Loucy (cell line): ENCODE measurements at regions not wholly inside any gene's neighbourhood (a gene's known extent, or its start where the extent isn't known, plus 50 kb on each side); places are given as distances from the start of the nearest gene placed in this dataset.

Source experiments
- H2AFZ ChIP-seq: fragments of 200-600 bp; sonication (generic); 2 replicates; pipeline ENCODE4 v1.6.0; 2016; ENCODE audit warnings: antibody characterized with exemption, mild to moderate bottlenecking, low read length, moderate library complexity
- H3F3A ChIP-seq: fragments of 200-600 bp; 2 replicates; pipeline ENCODE4 v1.6.0; 2016; ENCODE audit warnings: antibody characterized with exemption, low read depth, mild to moderate bottlenecking
- H3K27me3 ChIP-seq: fragments of 200-600 bp; sonication (generic); 2 replicates; pipeline ENCODE4 v1.6.1; 2014; ENCODE audit warnings: low read length, mild to moderate bottlenecking; ENCODE audit not compliant: insufficient read depth, poor library complexity, severe bottlenecking
- H3K36me3 ChIP-seq: fragments of 200-600 bp; sonication (generic); 2 replicates; pipeline ENCODE4 v1.6.1; 2016; ENCODE audit warnings: low read length; ENCODE audit not compliant: insufficient read depth
- H3K4me1 ChIP-seq: fragments of 200-600 bp; sonication (generic); 2 replicates; pipeline ENCODE4 v1.5.1; 2014; ENCODE audit warnings: low read length, mild to moderate bottlenecking; ENCODE audit not compliant: insufficient read depth, poor library complexity, severe bottlenecking
- H3K4me2 ChIP-seq: fragments of 200-600 bp; sonication (generic); 2 replicates; pipeline ENCODE4 v1.6.0; 2014; ENCODE audit warnings: antibody characterized with exemption, low read length, low read depth, mild to moderate bottlenecking; ENCODE audit not compliant: poor library complexity, severe bottlenecking
- H3K4me3 ChIP-seq: fragments of 200-600 bp; sonication (generic); 2 replicates; pipeline ENCODE4 v1.5.1; 2014; ENCODE audit warnings: low read length, mild to moderate bottlenecking, mixed read lengths; ENCODE audit not compliant: poor library complexity, severe bottlenecking
- H3K79me2 ChIP-seq: fragments of 200-600 bp; sonication (generic); 2 replicates; pipeline ENCODE4 v1.6.1; 2014; ENCODE audit warnings: low read length; ENCODE audit not compliant: insufficient read depth
- H3K9ac ChIP-seq: fragments of 200-600 bp; sonication (generic); 2 replicates; pipeline ENCODE4 v1.6.0; 2014; ENCODE audit warnings: mild to moderate bottlenecking, low read depth, low read length, moderate library complexity; ENCODE audit not compliant: poor library complexity, severe bottlenecking
- H3K9me2 ChIP-seq: fragments of 200-600 bp; sonication (generic); replicated peaks from 2 replicates; pipeline ENCODE4 v1.6.1; 2016; ENCODE audit warnings: low read depth, low read length, mixed read lengths
- H3K9me3 ChIP-seq: fragments of 200-600 bp; sonication (generic); 2 replicates; pipeline ENCODE4 v1.6.1; 2014; ENCODE audit warnings: mild to moderate bottlenecking, antibody characterized with exemption, low read length, low read depth; ENCODE audit not compliant: insufficient read depth
- H4K20me1 ChIP-seq: fragments of 200-600 bp; sonication (generic); 2 replicates; pipeline ENCODE4 v1.6.0; 2014; ENCODE audit warnings: antibody characterized with exemption, low read length, mild to moderate bottlenecking; ENCODE audit not compliant: insufficient read depth, poor library complexity, severe bottlenecking
- EZH2phosphoT487 ChIP-seq: fragments of 200-600 bp; IDR thresholded peaks from 2 replicates; pipeline ENCODE4 v1.6.1; 2018; ENCODE audit warnings: antibody characterized with exemption, mild to moderate bottlenecking, moderate library complexity, borderline replicate concordance
- TF ChIP-seq, protein P1 (sequence below): fragments of 200-600 bp; sonication (generic); conservative IDR thresholded peaks from 2 replicates; pipeline ENCODE4 v1.5.1; 2014; ENCODE audit warnings: mild to moderate bottlenecking, antibody characterized with exemption, low read length

DNA sequence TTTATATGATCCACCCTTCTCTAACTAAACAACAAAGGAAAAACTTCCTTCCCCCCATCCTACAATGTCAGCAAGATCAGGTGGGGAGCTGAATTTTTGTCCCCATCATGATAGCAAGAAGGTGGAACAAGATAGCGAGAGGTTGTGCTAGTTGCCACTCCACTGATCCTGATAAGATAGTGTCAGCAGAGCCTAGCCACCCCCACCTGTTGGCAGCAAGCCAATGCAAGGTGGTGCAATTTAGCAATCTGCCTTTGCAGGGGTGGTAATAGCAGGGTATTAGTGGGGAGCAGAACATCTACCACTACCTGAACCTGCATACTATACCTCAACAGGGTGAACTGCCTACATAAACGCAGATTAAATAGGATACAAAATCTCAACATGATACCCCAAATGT lies 80.2 kb upstream of the MAMLD1 start:
- Histone ChIP-seq H2AFZ (no peak overlapping the region), H3K4me1 (no peaks in the 10 kb centered on the region), H3K9me3 (no peaks in the 10 kb centered on the region), H3K79me2 (no peaks in the 10 kb centered on the region), H3K4me3 (no peak overlapping the region), H3K36me3 (no peaks in the 10 kb centered on the region), H3K27me3 (no peaks in the 10 kb centered on the region), H3F3A (no peaks in the 10 kb centered on the region), H3K9ac (no peak overlapping the region), H4K20me1 (no peaks in the 10 kb centered on the region), H3K9me2 (no peaks in the 10 kb centered on the region), H3K4me2 (no peak overlapping the region)
- TF ChIP-seq, protein P1, sequence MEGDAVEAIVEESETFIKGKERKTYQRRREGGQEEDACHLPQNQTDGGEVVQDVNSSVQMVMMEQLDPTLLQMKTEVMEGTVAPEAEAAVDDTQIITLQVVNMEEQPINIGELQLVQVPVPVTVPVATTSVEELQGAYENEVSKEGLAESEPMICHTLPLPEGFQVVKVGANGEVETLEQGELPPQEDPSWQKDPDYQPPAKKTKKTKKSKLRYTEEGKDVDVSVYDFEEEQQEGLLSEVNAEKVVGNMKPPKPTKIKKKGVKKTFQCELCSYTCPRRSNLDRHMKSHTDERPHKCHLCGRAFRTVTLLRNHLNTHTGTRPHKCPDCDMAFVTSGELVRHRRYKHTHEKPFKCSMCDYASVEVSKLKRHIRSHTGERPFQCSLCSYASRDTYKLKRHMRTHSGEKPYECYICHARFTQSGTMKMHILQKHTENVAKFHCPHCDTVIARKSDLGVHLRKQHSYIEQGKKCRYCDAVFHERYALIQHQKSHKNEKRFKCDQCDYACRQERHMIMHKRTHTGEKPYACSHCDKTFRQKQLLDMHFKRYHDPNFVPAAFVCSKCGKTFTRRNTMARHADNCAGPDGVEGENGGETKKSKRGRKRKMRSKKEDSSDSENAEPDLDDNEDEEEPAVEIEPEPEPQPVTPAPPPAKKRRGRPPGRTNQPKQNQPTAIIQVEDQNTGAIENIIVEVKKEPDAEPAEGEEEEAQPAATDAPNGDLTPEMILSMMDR, result no peak
- TF ChIP-seq EZH2phosphoT487, result no peak

DNA sequence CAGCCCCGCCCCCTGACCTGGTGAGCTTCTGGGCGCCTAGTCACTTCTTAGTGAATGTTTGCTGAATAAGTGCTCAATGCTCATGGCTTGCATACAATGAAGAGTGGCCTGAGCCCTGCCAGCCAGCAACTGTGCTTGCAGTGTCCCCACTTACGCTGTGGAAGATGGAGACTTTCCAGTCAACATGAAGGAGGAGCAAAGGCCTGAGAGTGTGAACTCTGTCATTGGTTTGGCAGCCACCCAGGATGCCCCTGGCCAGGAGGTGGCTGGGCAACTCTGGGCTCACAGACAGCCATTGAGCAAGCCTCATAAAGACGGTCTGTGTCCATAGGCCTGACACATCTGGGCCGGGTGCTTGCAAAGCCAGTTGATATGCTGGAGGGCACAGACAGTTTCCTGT lies 72.1 kb upstream of the MAMLD1 start:
- Histone ChIP-seq H3K4me3 (no peak overlapping the region), H3K4me2 (no peak overlapping the region), H4K20me1 (no peaks in the 10 kb centered on the region), H3K79me2 (no peaks in the 10 kb centered on the region), H3K4me1 (no peaks in the 10 kb centered on the region), H2AFZ (no peak overlapping the region), H3K36me3 (no peaks in the 10 kb centered on the region), H3F3A (no peaks in the 10 kb centered on the region), H3K27me3 (no peaks in the 10 kb centered on the region), H3K9me2 (no peaks in the 10 kb centered on the region), H3K9me3 (no peaks in the 10 kb centered on the region), H3K9ac (no peak overlapping the region)
- TF ChIP-seq, protein P1, result no peak
- no peak for TF ChIP-seq EZH2phosphoT487

DNA sequence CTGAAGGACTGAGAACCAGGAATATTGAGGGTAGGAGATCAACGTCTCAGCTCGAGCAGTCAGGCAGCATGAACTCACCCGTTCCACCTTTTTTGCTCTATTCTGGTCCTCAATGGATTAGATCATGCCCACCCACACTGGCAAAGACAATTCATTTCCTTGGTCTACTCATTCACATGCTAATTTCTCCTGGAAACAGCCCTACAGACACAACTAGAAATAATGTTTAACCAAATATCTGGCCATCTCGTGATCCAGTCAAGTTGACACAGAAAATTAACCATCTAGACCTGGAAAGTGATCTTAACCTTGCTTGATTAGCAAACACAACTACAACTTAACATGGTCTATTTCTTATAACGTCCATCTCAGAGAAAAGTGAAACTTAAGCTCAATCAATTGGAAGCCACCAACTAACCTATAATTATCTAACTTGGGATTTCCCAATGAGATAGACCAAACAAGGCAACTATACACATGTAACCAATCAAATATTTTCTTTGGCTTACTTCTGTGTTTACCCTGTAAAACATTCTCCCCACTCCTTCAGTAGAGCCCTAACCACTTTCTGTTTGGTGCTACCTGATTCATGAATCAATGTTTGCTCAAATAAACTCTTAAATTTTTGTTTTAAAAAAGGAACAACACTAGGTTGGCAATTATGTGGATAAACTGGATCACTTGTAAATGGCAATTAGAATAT lies 69.7 kb upstream of the MAMLD1 start:
- H3K9ac ChIP-seq, result no peak overlapping the region
- H3K27me3 ChIP-seq, result no peaks in the 10 kb centered on the region
- H3K4me3 ChIP-seq, result no peak overlapping the region
- TF ChIP-seq, protein P1, result no peak
- TF ChIP-seq EZH2phosphoT487, result no peak
- no peaks in the 10 kb centered on the region for H3K79me2 ChIP-seq
- no peaks in the 10 kb centered on the region for H3K9me2 ChIP-seq
- no peak overlapping the region for H3K4me2 ChIP-seq
- H4K20me1 ChIP-seq, result no peaks in the 10 kb centered on the region
- no peaks in the 10 kb centered on the region for H3K4me1 ChIP-seq
- H3K9me3 ChIP-seq, result no peaks in the 10 kb centered on the region
- H3K36me3 ChIP-seq, result no peaks in the 10 kb centered on the region
- H3F3A ChIP-seq, result no peaks in the 10 kb centered on the region
- H2AFZ ChIP-seq, result no peak overlapping the region
